DND-41 (cell line): ENCODE measurements at regions not wholly inside any gene's neighbourhood (a gene's known extent, or its start where the extent isn't known, plus 50 kb on each side); places are given as distances from the start of the nearest gene placed in this dataset.

Experiments used
- ATAC-seq: fragments of 200-7000 bp; cut with Tn5 transposase; 3 replicates; pipeline ENCODE4 v1.9.1; 2021; ENCODE audit warnings: low read depth; ENCODE audit not compliant: insufficient read depth
- DNase-seq: peaks from one replicate; pipeline ENCODE4 v3.0.0-alpha.2; 2020
- H2AFZ ChIP-seq: 2 replicates; pipeline ENCODE4 v1.6.0; 2012; ENCODE audit warnings: low read depth, low read length
- H3K27ac ChIP-seq: 2 replicates; pipeline ENCODE4 v1.5.1; 2012; ENCODE audit warnings: low read length, inconsistent platforms
- H3K27me3 ChIP-seq: fragments of 200-600 bp; sonication (generic); 2 replicates; pipeline ENCODE4 v1.6.0; 2012; ENCODE audit warnings: low read length, mild to moderate bottlenecking, inconsistent platforms; ENCODE audit not compliant: insufficient read depth, poor library complexity
- H3K36me3 ChIP-seq: 2 replicates; pipeline ENCODE4 v1.5.1; 2012; ENCODE audit warnings: low read length, inconsistent platforms; ENCODE audit not compliant: insufficient read depth
- H3K4me1 ChIP-seq: 2 replicates; pipeline ENCODE4 v1.5.1; 2012; ENCODE audit warnings: mild to moderate bottlenecking, low read length; ENCODE audit not compliant: insufficient read depth
- H3K4me2 ChIP-seq: 2 replicates; pipeline ENCODE4 v1.6.0; 2012; ENCODE audit warnings: mild to moderate bottlenecking, moderate library complexity, low read length, inconsistent platforms; ENCODE audit not compliant: insufficient read depth
- H3K4me3 ChIP-seq, 2 experiments: fragments of 200-600 bp in 1 of 2; shearing (Covaris generic) in 1 of 2; 2 replicates each; pipeline ENCODE4 v1.5.1; 2012 to 2016; ENCODE audit warnings: inconsistent platforms in 2 of 2, low read length in 2 of 2, mild to moderate bottlenecking in 2 of 2, low read depth in 1 of 2, moderate library complexity in 1 of 2
- H3K79me2 ChIP-seq: 2 replicates; pipeline ENCODE4 v1.6.0; 2012; ENCODE audit warnings: low read length, inconsistent platforms; ENCODE audit not compliant: insufficient read depth
- H3K9ac ChIP-seq: 2 replicates; pipeline ENCODE4 v1.6.0; 2012; ENCODE audit warnings: low read depth, mild to moderate bottlenecking, inconsistent platforms, low read length, moderate library complexity
- H3K9me3 ChIP-seq: 2 replicates; pipeline ENCODE4 v1.5.1; 2012; ENCODE audit warnings: low read length, moderate library complexity, mild to moderate bottlenecking, inconsistent platforms; ENCODE audit not compliant: insufficient read depth, severe bottlenecking
- H4K20me1 ChIP-seq: 2 replicates; pipeline ENCODE4 v1.6.0; 2012; ENCODE audit warnings: low read length; ENCODE audit not compliant: insufficient read depth
- CTCF ChIP-seq: IDR thresholded peaks from 2 replicates; pipeline ENCODE4 v1.5.1; 2012; ENCODE audit warnings: borderline replicate concordance, low read length, moderate library complexity, mild to moderate bottlenecking; ENCODE audit not compliant: poor library complexity, severe bottlenecking; ENCODE audit errors: extremely low read depth
- EZH2 ChIP-seq: IDR thresholded peaks from 3 replicates; pipeline ENCODE4 v1.6.1; 2012; ENCODE audit warnings: borderline replicate concordance, low read depth, mild to moderate bottlenecking, moderate library complexity, low read length, inconsistent platforms; ENCODE audit not compliant: severe bottlenecking

- no peaks in the 10 kb centered on the region for H3K27me3 ChIP-seq
- H3K4me3 ChIP-seq: no peak overlapping the region
- no peak overlapping the region for H2AFZ ChIP-seq
- H3K36me3 ChIP-seq: no peaks in the 10 kb centered on the region
- no peak for ATAC-seq
- no peak overlapping the region for H3K4me2 ChIP-seq
- H3K79me2 ChIP-seq: no peaks in the 10 kb centered on the region
- H3K4me1 ChIP-seq: no peaks in the 10 kb centered on the region
- H4K20me1 ChIP-seq: no peaks in the 10 kb centered on the region
- no peak overlapping the region for H3K27ac ChIP-seq
- TF ChIP-seq EZH2 (no peak), CTCF (no peak)
- no peaks in the 10 kb centered on the region for H3K9me3 ChIP-seq
- H3K9ac ChIP-seq: no peak overlapping the region
- no peak for DNase-seq
Measured at GRCh38 chr7:18144166-18144565, 116.5 kb upstream of the PRPS1L1 start.

GRCh38 chr7:18145160-18145559, 117.5 kb upstream of the PRPS1L1 start:
- Histone ChIP-seq H2AFZ (no peak overlapping the region), H3K27me3 (no peaks in the 10 kb centered on the region), H4K20me1 (no peaks in the 10 kb centered on the region), H3K4me3 (no peak overlapping the region), H3K36me3 (no peaks in the 10 kb centered on the region), H3K79me2 (no peaks in the 10 kb centered on the region), H3K4me1 (no peaks in the 10 kb centered on the region), H3K9ac (no peak overlapping the region), H3K9me3 (no peaks in the 10 kb centered on the region), H3K4me2 (no peak overlapping the region), H3K27ac (no peak overlapping the region)
- ATAC-seq (no peak), DNase-seq (no peak)
- TF ChIP-seq EZH2 (no peak), CTCF (no peak)

GRCh38 chr7:18151422-18151821, 123.8 kb upstream of the PRPS1L1 start:
- Histone ChIP-seq H3K9me3 (no peaks in the 10 kb centered on the region), H3K4me2 (no peak overlapping the region), H3K4me3 (no peak overlapping the region), H3K36me3 (no peaks in the 10 kb centered on the region), H2AFZ (no peak overlapping the region), H4K20me1 (no peaks in the 10 kb centered on the region), H3K27me3 (no peaks in the 10 kb centered on the region), H3K9ac (no peak overlapping the region), H3K27ac (no peak overlapping the region), H3K79me2 (no peaks in the 10 kb centered on the region), H3K4me1 (no peaks in the 10 kb centered on the region)
- ATAC-seq: no peak
- no peak for TF ChIP-seq EZH2
- TF ChIP-seq CTCF: no peak
- no peak for DNase-seq

- no peak for TF ChIP-seq EZH2
- Histone ChIP-seq H3K4me3 (no peak overlapping the region), H3K4me2 (no peak overlapping the region), H3K27ac (no peak overlapping the region), H3K4me1 (no peaks in the 10 kb centered on the region), H4K20me1 (no peaks in the 10 kb centered on the region), H3K79me2 (no peaks in the 10 kb centered on the region), H2AFZ (no peak overlapping the region), H3K9ac (no peak overlapping the region), H3K27me3 (no peaks in the 10 kb centered on the region), H3K9me3 (no peaks in the 10 kb centered on the region), H3K36me3 (no peaks in the 10 kb centered on the region)
- DNase-seq (no peak), ATAC-seq (no peak)
Measured at GRCh38 chr7:18153183-18153748, 125.6 kb upstream of the PRPS1L1 start.
